Large intestine (tissue), 3 donors: ENCODE measurements at regions not wholly inside any gene's neighbourhood (a gene's known extent, or its start where the extent isn't known, plus 50 kb on each side); places are given as distances from the start of the nearest gene placed in this dataset.

Experiments used
- DNase-seq, 2 donors: peaks; one replicate each; pipeline versions ENCODE4 v3.0.0 to v3.0.0-alpha.2; 2013
- H3K27ac ChIP-seq: one replicate; pipeline ENCODE4 v1.5.1; 2013; ENCODE audit warnings: low read length
- H3K27me3 ChIP-seq: 2 replicates; pipeline ENCODE4 v1.6.1; 2013; ENCODE audit warnings: low read length; ENCODE audit not compliant: control insufficient read depth, insufficient read depth
- H3K36me3 ChIP-seq: 2 replicates; pipeline ENCODE4 v1.6.1; 2013; ENCODE audit warnings: low read length; ENCODE audit not compliant: control insufficient read depth, insufficient read depth
- H3K4me1 ChIP-seq: one replicate; pipeline ENCODE4 v1.6.1; 2013; ENCODE audit warnings: low read length; ENCODE audit not compliant: control insufficient read depth, insufficient read depth
- H3K4me3 ChIP-seq: one replicate; pipeline ENCODE4 v1.5.1; 2013; ENCODE audit warnings: low read length
- H3K9me3 ChIP-seq: one replicate; pipeline ENCODE4 v1.6.1; 2013; ENCODE audit warnings: mild to moderate bottlenecking, low read depth, low read length, moderate library complexity; ENCODE audit not compliant: control insufficient read depth
- WGBS: methylation state at CpG from one replicate; pipeline ENCODE4 v1.1.5; 2013; ENCODE audit warnings: low lambda C conversion rate; ENCODE audit not compliant: insufficient coverage; 5-methylcytosine and 5-hydroxymethylcytosine counted together

GRCh38 chr6:144936764-144937163 lies 651.6 kb downstream of the UTRN start:
- Histone ChIP-seq H3K4me1 (no peaks in the 10 kb centered on the region), H3K27ac (no peak overlapping the region), H3K36me3 (no peaks in the 10 kb centered on the region), H3K9me3 (peaks cover 11% of the 10 kb centered on the region), H3K4me3 (no peak overlapping the region), H3K27me3 (no peaks in the 10 kb centered on the region)
- DNase-seq, result no peak
- no CpG with 5 or more reads among the region's 2 CpGs for WGBS

GRCh38 chr6:144939921-144940320 lies 654.8 kb downstream of the UTRN start:
- H3K27ac ChIP-seq, result no peak overlapping the region
- H3K36me3 ChIP-seq, result no peaks in the 10 kb centered on the region
- WGBS, result 100% methylated on average over 1 of the region's 1 CpG
- H3K9me3 ChIP-seq, result peaks cover 2% of the 10 kb centered on the region
- no peak overlapping the region for H3K4me3 ChIP-seq
- no peaks in the 10 kb centered on the region for H3K27me3 ChIP-seq
- no peak for DNase-seq
- H3K4me1 ChIP-seq, result peaks cover 9% of the 10 kb centered on the region

GRCh38 chr6:144944106-144944505 lies 659.0 kb downstream of the UTRN start:
- no CpG with 5 or more reads among the region's 4 CpGs for WGBS
- H3K27ac ChIP-seq, result peak overlapping the region; percentile 13
- H3K27me3 ChIP-seq, result no peaks in the 10 kb centered on the region
- DNase-seq, result peak; percentile 66 to 82
- no peaks in the 10 kb centered on the region for H3K36me3 ChIP-seq
- H3K4me3 ChIP-seq, result no peak overlapping the region
- no peaks in the 10 kb centered on the region for H3K9me3 ChIP-seq
- peaks cover 9% of the 10 kb centered on the region for H3K4me1 ChIP-seq

- no peaks in the 10 kb centered on the region for H3K9me3 ChIP-seq
- peaks cover 9% of the 10 kb centered on the region for H3K4me1 ChIP-seq
- H3K27ac ChIP-seq, result no peak overlapping the region
- 68% methylated on average over 3 of the region's 4 CpGs for WGBS
- no peak overlapping the region for H3K4me3 ChIP-seq
- H3K36me3 ChIP-seq, result no peaks in the 10 kb centered on the region
- H3K27me3 ChIP-seq, result no peaks in the 10 kb centered on the region
- no peak for DNase-seq
Measured at GRCh38 chr6:144947398-144947976, 662.4 kb downstream of the UTRN start.

GRCh38 chr6:144951730-144952437 lies 666.7 kb downstream of the UTRN start:
- 50% methylated on average over 2 of the region's 3 CpGs for WGBS
- no peak for DNase-seq
- Histone ChIP-seq H3K4me3 (no peak overlapping the region), H3K9me3 (no peaks in the 10 kb centered on the region), H3K4me1 (no peaks in the 10 kb centered on the region), H3K27me3 (no peaks in the 10 kb centered on the region), H3K27ac (no peak overlapping the region), H3K36me3 (no peaks in the 10 kb centered on the region)

- Histone ChIP-seq H3K27me3 (no peaks in the 10 kb centered on the region), H3K4me3 (no peak overlapping the region), H3K36me3 (no peaks in the 10 kb centered on the region), H3K9me3 (no peaks in the 10 kb centered on the region), H3K27ac (no peak overlapping the region), H3K4me1 (no peaks in the 10 kb centered on the region)
- WGBS, result no CpG with 5 or more reads among the region's 3 CpGs
- DNase-seq, result no peak
Measured at GRCh38 chr6:144952456-144953240, 667.5 kb downstream of the UTRN start.

GRCh38 chr6:144953552-144954240 lies 668.6 kb downstream of the UTRN start:
- no peak for DNase-seq
- H3K36me3 ChIP-seq, result no peaks in the 10 kb centered on the region
- no peaks in the 10 kb centered on the region for H3K4me1 ChIP-seq
- no peak overlapping the region for H3K4me3 ChIP-seq
- no peaks in the 10 kb centered on the region for H3K9me3 ChIP-seq
- H3K27ac ChIP-seq, result no peak overlapping the region
- H3K27me3 ChIP-seq, result no peaks in the 10 kb centered on the region
- 80% methylated on average over 2 of the region's 5 CpGs for WGBS

GRCh38 chr6:144954241-144954556 lies 669.1 kb downstream of the UTRN start:
- WGBS, result no CpG with 5 or more reads among the region's 3 CpGs
- Histone ChIP-seq H3K4me3 (no peak overlapping the region), H3K27me3 (no peaks in the 10 kb centered on the region), H3K4me1 (no peaks in the 10 kb centered on the region), H3K36me3 (no peaks in the 10 kb centered on the region), H3K9me3 (no peaks in the 10 kb centered on the region), H3K27ac (no peak overlapping the region)
- no peak for DNase-seq

- no peaks in the 10 kb centered on the region for H3K4me1 ChIP-seq
- no peak for DNase-seq
- no peaks in the 10 kb centered on the region for H3K27me3 ChIP-seq
- no peak overlapping the region for H3K27ac ChIP-seq
- H3K4me3 ChIP-seq, result no peak overlapping the region
- H3K36me3 ChIP-seq, result no peaks in the 10 kb centered on the region
- H3K9me3 ChIP-seq, result no peaks in the 10 kb centered on the region
- no CpG with 5 or more reads among the region's 2 CpGs for WGBS
Measured at GRCh38 chr6:144955392-144955791, 670.3 kb downstream of the UTRN start.

- no peaks in the 10 kb centered on the region for H3K9me3 ChIP-seq
- 100% methylated on average over 1 of the region's 3 CpGs for WGBS
Measured at GRCh38 chr6:144955859-144956258, 670.7 kb downstream of the UTRN start.

More at GRCh38 chr6:144955859-144956258, 670.7 kb downstream of the UTRN start:
- no peaks in the 10 kb centered on the region for H3K4me1 ChIP-seq
- H3K36me3 ChIP-seq, result no peaks in the 10 kb centered on the region
- no peak overlapping the region for H3K27ac ChIP-seq
- no peaks in the 10 kb centered on the region for H3K27me3 ChIP-seq
- DNase-seq, result no peak
- H3K4me3 ChIP-seq, result no peak overlapping the region
